GM18873 (cell line): ENCODE measurements at regions not wholly inside any gene's neighbourhood (a gene's known extent, or its start where the extent isn't known, plus 50 kb on each side); places are given as distances from the start of the nearest gene placed in this dataset.
A peak's percentile ranks its signal among the peaks of the same experiment; 100 is the strongest.

Source experiments
- ATAC-seq: cut with Tn5 transposase; IDR thresholded peaks from one replicate; pipeline ENCODE4 v1.9.1; 2021; ENCODE audit warnings: mild to moderate bottlenecking, moderate library complexity, moderate number of reproducible peaks; ENCODE audit not compliant: unreplicated experiment, low FRiP score

DNA sequence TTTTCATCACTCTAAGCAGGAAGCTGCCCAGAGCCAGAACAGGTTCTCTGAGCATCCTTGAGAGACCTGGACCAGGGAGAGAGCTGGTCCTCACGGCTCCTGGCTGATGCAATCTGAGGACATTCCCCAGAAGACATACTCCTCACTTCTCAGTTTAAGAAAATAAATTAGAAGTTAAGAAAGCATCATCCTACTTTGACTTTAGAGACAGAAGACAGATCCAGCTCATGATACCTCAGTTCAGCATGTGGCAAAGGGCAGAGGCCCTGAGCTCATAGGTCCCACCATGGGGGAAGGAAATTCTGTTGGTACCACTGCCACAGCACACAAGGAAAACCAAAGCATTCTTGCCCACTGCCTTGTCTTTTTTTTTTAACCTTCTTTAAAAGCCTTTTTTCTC is 378.1 kb upstream of the JARID2 start:
- no peak for ATAC-seq

DNA sequence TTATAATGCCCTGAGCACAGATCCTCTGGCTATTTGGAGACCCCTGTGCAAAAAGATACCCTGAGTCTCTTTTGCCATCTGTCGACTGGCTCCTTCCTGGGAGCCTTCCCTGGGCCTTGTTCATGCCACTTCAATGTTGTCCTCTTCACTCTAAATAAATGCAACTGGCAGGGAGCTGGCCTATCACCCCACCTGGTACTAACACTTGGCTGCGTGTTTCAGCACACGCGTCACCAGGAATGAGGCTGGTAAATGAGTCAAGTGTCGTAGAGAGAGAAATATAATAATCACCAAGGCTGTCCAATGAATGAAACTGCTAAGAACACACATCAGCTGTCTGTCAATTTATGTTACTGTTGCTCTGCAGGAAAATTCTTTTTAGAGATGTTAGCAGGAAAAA is 374.6 kb upstream of the JARID2 start:
- no peak for ATAC-seq

DNA sequence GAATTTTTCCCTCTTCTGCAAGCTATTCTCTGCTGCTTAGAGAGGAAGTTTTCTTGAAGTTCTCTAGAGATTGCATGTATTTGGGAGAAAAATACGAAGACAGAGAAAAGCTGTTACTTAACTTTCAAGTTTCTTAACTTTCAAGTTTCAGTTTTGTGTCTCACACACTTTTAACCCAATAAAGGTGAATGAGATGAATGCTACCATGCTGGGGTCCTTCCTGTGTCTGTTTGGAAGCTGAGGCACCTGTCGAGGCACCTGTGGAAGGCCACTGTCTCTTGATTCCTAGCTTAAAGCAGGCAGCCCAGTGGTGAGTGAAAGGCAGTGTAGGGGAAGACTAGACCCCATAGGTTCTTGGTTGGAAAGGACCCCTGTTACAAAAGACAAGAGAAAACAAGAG is 372.8 kb upstream of the JARID2 start:
- ATAC-seq, result no peak

DNA sequence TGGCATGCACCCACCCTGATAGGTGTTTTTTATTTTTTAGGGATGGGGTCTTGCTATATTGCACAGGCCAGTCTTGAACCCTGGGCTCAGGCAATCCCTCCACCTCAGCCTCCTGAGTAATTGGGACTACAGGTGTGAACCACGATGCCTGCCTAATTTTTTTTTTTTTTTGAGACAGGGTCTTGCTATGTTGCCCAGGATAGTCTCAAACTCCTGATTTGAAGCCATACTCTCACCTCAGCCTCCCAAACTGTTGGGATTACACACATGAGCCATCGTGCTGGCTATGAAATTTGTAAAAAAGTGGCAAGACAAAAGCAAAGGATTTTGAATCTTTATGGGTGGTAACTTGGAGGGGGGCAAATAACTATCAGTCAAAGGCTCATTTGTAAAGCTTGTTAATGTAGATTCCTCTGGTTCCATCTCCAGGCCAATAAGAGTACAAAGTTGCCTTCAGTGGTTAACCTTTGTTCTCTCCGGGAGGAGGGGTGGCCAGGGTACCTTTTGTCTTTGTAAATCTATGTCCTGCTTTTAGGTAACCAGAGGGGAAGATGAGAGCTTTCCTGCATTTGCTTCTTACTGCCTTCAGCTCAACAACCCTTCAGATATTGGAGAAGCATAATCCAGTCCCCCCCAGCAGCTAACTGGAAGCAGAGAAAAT is 372.0 kb upstream of the JARID2 start:
- ATAC-seq, result no peak

DNA sequence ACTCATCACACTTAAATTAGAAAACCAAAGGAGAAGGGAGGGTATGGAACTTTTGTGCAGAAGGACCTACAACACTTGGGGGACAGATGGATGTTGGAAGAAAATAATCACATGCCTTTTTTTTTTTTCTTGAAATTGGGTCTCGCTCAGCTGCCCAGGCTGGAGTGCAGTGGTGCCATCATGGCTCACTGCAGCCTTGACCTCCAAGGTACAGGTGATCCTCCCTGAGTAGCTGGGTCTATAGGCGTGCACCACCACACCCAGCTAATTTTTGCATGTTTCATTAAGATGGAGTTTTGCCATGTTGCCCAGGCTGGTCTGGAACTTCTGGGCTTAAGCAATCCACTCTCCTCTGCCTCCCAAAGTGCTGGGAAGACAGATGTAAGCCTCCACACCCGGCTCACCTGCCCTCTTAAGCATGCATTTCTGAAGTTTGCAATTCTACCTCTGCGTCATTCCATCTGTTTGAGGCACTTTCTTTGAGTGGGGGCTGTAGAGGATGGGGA is 370.8 kb upstream of the JARID2 start:
- no peak for ATAC-seq

DNA sequence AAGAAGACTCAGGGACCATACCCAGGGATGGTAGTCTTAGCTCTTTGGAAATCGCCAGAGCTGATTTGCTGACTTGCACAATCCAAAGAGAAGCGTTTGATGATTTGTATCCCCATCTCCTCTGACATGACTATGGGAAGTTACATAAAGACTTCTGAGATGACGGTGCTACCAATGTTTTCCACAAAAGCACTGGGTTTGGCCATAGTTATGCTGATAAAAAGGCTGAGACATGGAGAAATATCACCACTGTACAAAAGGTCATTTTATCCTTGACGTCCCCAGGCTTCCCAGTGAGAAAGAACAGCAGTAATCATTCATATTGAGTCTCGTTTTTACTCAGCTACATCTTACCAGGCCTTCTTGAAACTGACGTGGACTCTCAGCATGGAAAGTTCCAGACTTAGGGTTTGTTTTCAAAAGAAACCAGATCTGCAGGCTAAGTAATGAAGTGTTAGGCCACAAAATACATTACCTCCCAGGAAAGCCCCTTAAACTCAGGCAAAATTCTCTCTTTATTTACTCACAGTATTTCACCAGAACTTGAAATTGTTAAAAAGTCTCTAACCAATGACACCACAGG is 370.3 kb upstream of the JARID2 start:
- peak; percentile 51 for ATAC-seq

DNA sequence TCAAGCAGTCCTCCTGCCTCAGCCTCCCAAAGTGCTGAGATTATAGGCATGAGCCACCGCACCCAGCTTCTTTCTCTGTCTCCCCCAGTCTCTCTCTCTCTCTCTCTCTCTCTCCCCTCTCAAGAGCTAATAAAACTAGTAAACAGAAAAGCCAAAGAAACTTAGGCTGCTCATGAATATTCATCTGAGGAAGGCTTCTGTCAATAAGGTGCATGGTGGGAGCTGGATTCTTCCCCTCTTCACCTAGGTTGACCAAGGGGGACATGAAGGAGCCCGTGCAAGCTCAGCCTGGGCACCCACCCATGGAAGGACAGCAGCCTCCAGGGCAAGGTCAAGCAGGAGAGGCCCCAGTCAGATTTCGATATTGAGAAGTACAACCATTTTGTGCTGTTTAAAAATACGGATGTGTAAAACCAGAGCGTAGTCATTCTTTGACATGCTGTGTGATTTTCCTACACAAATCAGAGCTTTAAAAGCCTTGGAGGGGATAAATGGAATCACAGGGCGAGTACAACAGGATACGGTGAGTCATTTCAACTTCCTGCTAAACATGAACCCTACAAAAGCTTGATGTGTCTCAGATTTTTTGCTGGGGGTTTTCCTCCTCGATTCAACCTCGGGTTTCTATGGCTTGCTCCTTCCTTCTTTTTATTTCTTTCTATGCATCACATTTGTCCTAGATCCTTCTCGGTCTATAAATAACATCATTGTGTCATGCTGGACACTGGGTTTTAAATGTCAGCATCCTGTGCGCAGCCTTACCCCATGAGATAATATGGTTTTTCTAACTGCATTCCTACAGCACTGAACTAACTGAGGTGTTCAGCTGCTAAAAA is 368.9 kb upstream of the JARID2 start:
- ATAC-seq, result peak; percentile 60

DNA sequence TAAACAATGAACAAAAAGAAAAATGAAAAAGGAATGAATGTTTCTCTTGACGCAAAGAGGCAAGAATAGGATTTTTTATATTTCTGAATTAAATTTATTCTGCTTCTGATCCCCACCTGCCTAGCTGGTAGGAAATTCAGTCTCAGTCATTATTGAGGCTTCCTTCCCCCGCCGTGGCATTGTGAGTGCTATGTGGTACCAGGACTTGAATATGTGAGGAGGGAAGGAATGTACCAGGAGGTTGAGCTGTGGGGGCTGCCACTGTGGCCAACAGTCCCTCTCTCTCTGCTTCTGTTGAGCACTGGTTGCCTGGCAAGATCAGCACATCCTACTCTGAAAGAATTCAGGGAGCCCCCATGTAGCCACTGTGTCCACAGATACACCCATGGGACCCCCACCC is 368.1 kb upstream of the JARID2 start:
- ATAC-seq, result no peak

DNA sequence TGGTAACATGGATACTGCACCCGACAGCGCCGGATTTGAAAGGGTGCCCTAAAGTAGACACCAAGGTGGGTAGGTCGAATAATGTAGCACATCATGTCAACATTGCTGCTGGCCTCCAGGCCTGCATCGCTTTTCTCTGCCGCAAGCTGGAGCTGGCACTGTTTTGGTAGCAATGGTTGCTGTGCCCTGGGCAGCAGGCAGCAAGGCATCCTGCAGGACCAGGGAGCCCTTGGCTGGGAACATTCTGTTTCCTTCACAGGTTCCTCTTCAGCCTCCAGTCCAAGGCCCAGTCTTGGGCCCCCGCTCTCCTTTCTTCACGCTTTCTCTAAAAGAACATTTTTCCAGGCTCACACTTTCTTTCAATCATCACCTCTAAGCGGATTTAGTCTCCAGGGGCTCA is 365.8 kb upstream of the JARID2 start:
- no peak for ATAC-seq

DNA sequence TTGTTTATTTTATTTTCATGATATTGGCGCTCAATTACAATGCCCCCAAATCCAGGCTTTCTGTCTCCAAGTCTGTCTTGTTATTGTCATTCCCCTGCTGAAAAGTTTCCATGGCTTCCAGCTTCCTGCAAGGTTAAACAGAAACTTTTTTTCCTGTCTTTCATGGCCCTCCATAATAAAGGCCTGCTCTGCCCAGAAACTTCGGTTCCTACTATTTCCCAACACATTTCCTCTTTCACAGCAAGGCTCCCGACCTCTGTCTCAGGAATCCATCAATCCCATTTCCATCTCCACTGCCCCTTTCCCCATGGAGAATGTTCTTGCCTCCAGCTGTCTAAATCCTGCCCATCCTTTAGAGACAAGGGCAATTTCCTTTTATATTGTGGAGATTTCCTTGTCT is 365.2 kb upstream of the JARID2 start:
- ATAC-seq, result no peak

DNA sequence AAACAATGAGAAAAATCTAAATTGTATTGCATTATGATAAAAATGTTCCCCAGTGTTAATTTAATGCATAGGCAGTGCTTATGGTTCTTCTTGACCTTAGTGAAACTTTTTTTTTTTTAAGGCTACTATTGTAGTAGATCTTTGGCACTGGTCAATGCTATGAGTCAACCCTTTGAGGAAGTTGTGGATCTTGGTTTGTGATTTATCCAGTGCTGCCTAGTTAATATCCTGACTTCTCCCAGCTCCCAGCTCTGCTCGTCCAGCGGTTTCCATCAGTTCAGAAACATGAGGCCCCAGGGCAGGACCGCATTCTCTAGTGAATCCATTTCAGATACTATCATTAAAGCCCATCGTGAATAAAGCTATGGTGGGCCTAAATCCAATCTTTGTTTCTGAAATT is 364.5 kb upstream of the JARID2 start:
- ATAC-seq, result no peak

DNA sequence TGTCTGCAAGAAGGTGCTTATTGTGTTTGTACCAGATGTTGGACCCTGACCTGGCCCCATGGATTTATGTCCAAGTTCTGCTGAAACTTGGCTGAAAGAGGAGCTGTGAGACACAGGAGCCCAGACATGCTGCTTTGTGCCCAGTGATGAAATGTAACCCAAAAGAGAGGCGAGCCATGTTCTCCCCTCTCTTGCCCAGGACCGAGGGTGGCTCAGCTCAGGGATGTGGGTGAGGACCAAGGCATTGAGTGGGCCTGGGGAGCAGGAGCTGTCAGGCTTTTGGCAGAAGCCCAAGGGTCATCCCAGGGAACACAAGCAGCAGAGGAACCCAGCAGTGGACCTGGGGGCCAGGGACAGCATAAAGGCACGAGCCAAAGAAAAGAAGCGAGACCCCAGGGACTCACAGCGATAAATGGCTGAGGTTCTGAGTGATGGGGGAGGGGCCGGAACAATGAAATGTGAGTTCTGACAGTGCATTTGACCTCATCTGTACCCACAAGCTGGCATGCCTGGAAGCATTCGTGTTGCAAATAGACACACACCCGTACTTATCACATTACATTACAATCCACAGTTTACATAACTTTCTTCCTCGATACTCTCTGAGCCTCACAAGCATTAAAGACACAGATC is 363.4 kb upstream of the JARID2 start:
- no peak for ATAC-seq

DNA sequence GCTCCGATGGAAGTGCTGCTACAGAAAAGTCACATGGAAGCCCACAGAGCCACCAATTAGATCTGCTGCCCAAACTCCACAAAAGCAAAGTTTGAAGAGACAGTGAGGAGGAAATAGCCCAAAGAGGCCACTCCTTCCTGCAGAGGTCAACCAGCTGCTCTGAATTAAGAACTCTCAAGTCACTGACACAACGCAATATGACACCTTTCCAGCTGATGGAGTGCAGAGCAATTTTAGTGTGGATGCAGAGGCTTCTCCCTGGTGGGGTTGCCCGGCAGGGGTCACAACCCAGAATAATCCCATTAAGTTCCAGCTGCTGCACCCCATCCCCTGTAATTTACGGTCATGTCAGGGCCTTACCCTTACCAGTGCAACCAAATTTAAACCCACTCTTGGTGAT is 361.9 kb upstream of the JARID2 start:
- ATAC-seq, result no peak

DNA sequence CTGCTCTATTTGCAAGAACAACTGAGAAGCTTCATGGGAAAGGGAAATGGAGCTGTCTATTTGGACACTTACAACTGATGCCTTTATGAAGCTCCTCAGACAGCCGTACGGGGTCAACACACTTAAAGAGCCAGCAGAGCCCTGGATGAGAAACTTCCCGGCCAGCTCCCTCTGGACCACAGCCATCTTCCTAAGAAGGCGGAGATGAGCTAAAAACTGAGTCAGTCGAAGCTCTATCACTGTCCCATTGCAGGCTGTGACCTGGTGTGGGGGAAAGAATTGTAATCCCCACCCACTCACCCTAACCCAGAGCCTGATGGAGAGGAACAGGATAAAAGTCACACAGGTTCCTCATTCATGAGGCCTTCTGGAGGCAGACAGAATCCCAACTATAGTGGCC is 360.4 kb upstream of the JARID2 start:
- ATAC-seq, result no peak

DNA sequence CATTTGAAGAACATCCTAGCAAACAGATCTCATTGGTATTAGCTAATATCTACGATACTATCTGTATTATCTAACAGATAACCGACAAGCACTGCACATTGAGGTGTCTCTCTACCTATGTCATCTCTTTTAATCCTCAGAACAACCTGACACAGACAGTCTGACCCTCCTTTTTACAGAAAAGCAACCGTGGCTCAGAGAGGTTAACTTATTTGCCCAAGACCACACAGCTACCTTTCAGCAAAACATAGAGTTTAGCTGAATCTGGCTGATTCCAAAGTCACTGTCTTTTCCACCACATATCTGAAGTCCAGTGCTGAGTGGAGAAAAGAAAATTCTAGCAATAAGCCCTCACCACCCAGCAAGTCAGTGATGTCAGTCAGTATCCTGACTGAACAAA is 358.7 kb upstream of the JARID2 start:
- ATAC-seq, result no peak

DNA sequence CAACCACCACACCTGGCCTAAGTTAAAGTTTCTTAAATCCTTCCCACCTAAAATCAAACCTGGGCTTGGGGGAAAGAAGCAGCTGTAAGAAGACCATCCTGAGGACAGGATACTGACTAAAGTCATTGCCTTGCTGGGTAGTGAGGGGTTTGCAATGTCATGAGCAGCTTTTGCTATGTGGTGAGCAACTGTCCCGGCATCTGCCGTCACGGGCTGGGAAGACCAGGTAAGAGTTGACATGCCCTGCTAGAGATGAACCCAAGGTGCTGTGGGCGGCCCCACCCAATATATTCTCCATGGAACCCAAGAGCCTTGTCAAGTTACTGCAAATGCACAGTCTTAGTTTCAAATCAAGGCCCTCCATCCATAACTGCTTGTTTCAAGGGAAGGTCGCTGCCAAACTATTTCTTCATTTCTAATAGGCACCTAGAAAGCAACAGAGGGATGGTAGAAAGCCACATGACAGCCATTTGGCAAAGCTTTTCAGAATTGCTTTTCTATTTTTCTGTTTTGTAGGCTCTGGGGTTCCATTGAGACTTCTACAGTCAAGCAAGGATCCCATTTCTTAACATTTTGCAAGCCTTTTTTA is 357.8 kb upstream of the JARID2 start:
- no peak for ATAC-seq

DNA sequence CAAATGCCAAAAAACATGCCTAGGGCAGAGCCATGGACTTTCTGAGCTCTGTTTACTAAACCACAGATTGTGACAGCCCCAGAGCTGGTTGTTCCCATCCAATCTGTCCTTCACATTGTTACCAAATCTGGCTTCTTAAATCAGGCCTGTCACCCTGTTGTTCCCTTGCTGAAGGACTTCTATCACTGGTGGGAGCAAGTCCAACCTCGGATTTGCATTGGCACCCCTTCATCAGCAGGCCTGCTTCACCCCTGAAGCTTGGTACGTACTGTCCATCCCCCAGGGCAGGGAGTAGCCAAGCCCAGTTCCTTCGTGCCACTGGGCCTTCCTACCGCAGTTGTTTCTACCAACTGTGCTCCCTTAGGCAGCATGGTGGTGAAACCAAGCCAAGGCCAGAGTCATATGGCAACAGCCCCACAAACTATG is 357.3 kb upstream of the JARID2 start:
- ATAC-seq, result no peak

DNA sequence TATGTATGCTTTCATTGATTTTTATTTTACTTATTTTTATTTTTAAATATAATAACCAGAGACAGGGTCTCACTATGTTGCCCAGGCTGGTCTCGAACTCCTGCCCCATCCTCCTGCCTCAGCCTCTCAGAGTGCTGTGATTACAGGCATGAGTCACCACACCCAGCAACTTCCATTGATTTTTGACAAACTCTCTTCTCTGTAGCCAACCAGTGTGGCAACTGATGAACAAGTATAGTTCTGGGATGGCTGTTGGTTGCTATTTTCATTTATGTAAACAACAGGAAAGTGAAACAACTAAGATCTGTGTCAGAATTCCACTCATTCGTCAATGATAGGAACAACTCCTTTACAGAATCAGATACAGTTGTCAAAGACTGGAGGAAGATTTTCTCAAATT is 356.7 kb upstream of the JARID2 start:
- ATAC-seq, result no peak

DNA sequence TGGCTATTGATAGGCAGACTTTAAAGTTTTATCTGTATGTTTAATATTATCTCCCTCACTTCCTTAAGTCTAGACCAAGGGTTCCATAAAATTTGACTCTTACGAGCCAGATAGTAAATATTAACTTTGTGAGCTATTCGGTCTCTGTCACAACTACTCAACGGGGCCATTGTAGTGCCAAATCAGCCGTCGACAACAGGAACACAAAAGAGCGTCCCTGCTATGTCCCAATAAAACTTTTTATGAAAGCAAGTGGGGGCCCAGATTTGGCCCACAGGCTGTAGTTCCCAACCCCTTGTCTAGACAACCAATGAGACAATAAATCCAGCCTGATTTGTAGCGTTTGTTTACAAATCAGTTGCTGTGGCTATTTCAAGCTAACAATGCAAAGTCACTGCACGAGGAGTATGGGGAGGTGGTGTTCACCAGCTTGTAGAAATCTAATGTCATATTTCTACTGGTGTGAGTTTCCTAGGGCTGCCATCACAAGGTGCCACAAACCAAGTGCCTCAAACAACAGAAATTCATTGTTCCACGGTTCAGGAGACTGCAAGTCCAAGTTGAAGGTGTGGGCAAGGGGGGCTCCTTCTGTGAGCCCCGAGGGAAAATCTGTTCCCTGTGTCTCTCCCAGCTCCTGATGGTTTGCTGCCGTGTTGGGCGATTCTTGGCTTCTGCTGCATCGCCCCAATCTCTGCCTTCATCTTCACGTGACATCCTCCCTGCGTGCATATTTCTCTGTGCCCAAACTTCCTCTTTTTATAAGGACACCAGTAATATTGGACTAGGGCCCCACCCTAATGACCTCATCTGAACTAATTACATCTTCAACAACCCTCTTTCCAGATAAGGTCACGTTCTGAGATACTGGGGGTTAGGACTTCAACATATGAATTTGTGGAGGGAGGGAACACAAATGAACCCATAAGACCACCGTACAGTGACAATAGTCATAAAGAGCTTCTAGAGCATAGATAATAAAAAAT is 356.0 kb upstream of the JARID2 start:
- ATAC-seq, result no peak
